Glomerular visceral epithelial cell (primary cell): ENCODE measurements at regions not wholly inside any gene's neighbourhood (a gene's known extent, or its start where the extent isn't known, plus 50 kb on each side); places are given as distances from the start of the nearest gene placed in this dataset.
"Not testable (repeated sequence)": the region's sequence is repeated elsewhere in the genome, so short reads cannot be mapped to it uniquely, and the experiment has no call there.

ENCODE experiments used
- DNase-seq: peaks from one replicate; pipeline ENCODE4 v3.0.0-alpha.2; 2016; ENCODE audit errors: extremely low spot score

DNA sequence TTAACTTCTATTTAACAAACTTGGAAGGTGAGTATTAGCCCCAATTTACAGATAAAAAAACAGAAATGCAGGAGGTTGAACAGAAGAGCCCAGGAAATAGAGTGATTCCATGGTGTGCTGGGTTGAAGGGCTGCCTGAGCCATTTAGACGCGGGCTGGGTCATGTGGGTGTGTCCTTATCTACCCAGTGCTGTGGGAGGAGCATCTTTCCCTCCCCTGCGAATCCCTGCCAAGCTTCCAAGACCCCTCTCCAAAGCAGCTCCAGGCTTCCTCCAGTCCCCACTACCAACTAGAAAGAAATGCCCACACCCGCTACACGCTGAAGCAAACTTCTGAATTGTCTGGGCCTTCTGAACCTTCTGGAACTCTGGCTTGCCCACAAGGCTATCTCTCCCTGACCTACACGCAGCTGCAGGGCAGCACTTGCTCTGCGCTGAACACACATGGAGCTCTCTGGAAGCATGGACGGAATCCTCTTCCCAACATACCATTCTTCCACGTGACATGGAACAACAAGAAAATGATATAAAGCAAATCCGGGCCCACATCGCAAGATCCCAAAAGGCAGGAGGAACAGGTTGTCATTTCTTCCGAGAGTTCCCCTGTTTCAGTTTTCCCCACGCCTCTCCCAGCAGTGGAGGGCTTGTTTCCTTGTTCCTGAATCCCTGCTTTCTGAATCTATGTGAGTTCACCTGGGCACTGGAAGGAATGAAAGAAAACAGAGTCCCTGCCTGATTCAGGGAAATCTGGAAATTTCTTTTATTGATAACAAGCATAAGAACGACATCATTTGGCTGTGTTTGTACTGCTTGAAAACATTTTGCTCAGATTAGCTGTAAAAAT is 562.7 kb upstream of the ID2 start:
- DNase-seq, result no peak

DNA sequence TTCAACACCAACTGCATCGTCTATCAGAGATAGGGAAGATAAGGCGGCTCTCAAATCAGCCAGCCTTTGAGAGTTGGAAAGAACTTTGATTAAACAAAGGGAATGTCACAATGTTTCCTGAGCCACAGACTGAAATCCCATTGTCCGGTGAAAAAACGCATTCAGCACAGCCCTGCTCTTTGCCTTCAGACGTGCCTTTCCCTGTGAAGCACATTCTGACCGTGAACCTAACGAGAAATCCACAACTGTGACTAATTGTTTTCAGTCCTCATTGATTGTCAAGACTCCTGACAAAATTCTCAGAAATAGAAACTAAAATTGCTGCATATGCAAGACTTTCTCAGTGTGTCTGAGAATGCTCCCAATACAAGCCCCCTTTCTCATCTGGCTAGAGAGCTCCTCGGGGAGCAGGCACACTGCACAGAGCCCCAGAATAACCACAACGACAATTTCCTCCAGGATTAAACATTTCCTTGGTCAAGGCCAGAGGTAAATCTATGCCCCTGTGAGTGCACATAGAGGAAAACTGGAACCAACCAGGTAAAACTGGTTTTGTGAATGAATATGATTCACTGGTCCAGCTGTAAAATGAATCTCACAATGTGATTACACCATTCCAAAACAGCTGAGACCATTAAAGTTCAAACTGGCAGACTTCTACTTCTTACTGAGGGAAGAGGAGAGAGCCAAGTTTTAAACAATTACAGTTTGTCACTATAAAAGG is 561.9 kb upstream of the ID2 start:
- DNase-seq, result peak; percentile 41

DNA sequence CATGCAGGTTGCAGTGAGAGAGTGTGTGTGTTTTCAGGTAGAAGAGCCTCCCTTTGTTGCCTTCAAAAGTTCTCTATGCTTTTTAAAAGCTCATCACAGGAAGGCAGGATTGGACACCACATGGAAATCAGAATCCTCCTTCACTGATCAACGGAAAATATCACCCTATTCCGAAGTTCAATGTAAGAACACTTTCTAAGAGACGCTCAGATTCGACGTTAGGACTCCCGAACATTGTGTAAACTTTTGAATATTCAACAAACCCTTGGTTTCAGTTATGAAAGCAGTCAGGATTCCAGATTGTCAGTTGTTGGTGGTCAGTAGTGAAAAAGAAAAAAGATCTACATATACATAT is 561.4 kb upstream of the ID2 start:
- no peak for DNase-seq

DNA sequence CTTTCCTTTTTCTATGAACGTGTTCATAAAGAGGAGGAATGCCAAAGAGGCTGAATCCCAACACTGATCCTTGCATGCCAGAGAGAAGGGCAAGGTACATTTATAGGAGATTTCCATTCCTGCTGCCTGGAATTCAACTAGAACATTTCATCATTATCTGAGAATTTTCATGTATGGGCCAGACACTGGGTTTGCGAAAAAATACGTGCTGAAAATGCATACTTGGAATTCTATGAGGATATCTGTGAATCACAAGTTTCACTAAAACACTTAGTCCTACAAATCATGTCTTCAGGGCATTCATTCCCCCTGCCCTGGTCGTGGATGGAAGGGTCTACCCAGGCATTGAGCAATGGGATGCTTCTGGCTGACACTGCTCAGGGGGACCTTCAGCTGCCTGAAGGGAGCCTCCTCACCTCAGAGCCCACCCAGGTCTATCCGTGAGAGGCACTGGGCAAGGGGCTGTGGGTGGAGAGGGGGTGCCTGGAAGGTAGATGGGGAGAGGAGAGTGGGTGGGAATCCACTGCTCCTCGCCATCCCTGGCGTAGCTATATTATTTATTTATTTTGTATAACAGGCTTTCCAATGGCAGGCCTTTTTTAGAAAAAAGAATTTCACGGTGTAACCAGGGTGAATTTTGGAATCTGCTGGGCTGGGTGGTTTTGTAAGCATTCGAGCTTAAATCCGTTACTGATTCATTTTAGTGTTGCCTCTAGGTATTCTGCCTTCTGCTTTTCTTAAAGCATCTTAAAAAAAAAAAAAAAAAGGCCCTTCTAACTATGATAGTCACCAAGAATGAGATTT is 560.6 kb upstream of the ID2 start:
- DNase-seq, result peak; percentile 47

DNA sequence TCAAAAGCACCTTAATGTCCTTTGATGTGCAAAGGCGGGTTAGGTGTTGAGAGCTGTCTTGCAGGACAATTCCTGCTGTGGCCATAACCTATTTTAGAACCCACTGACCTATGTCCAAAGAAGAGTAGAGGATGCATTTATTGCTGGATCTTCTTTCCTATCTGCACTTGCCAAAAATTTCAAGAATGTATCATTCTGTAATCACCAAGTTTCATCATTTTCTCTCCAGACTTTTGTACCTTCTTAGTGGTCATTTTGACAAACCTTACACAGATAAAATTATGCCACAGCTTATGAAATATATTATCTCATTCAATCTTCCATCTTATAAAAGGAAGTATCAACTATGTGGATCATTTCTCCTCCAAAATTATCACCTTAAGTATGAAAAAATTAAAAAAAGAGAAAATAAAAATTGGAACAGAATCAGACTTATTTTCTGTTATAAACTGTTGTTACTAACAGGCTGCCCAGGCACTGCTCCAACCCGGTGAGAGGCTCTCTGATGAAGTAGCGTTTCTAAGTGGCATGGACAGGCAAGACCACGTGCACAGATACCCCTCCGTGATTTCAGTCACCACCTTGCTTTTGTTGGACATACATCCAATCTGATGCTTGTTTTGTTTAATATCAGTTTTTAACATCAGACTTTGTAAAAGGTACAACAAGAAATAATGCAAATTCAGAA is 559.9 kb upstream of the ID2 start:
- peak; percentile 24 for DNase-seq

DNA sequence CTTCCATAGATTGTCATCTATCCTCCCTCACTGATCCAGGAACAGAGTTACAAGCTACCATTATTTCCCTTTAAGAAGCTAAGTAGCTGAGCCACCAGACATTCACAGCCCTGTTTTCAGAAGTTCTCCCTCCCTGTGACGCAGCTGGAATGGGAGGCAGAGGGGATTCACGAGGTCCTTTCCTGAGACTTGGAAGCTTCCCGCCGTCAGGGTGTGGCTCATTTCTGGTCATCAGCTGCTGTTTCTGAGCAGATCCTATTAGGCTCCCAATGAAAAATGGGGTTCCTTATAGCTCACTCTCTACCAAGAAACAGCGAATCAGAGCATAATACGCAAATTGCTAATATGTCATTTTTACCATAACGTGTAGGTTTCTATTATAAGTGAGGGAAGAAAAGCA is 559.3 kb upstream of the ID2 start:
- no peak for DNase-seq

DNA sequence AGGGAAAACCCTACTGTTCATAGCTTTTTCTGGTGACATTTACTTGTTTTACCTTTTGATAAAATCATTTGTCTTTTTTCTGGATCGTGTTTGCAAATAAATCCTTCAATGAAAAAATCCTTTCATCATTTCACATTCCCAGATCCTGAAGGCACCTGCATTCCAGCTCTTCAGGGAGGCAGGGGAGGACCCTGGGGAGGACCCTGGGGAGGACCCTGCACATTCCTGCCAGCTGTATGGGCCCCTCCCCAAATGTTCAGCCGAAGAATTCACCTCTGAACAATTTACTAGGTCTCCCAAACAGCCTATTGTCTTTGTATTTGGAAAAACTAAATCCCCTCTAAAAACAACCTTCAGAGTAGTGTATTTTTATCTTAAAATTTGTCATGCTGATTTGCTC is 558.4 kb upstream of the ID2 start:
- no peak for DNase-seq

DNA sequence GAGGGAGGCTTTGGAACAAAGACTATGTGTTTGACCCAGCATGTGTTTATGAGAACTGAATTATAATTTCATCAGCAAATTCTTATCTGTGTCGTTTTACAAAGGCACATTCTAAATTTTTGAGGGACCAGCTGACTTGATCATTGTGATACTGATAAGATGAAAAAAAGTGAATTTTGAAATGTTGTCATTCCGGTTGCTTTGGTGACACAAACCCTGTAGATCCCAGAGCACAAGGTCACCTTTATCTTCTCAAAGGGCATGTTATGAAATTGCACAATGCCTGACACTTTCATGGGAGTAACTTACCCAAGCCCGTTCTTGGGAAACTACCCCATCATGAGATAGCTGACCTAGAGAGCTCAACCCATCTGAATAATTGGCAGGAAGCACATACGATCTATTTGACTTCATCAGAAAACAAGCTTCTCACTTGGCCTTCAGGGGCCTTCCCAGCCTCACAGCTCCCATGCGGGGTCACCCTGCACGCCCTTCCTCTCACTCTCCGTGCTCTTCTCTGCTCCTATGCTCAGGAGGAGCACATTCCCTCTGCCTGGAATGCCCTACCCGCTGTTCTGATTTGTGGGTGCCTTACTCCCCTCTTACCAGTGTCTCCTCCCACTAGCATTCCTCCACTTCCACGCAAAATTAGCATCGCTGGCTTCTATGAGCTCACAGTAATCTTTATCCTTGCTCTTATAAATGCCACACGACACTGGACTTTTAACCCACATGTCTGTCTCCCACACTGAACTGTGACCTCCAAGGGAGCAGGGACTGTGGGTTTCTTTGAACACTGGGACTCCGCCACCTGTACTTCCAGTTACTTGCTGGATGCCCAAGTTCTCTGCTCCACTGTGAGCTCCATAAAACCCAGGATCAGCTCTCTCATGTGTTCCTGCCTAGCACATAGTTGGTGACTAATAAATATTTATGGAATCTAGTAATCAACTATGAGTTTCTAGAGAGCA is 555.8 kb upstream of the ID2 start:
- no peak for DNase-seq

DNA sequence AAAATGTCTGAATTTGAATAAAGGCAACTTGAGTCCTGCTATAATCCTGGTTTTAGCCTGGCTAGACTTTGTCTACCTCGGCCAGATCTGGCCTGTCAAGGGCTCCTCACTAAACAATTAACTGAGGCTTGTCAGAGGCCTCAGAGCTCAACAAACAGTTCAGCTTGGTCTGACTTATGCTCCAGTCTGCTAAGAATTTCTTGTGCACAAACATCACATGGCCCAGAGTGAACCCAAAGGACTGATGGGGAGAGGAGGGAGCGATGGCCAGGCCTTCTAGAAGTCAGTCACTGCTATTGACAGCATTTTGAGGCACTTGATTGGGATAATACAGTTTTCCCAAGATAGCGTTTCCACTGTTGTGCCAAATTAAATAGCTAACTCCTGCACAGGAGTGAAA is 555.1 kb upstream of the ID2 start:
- DNase-seq, result no peak

DNA sequence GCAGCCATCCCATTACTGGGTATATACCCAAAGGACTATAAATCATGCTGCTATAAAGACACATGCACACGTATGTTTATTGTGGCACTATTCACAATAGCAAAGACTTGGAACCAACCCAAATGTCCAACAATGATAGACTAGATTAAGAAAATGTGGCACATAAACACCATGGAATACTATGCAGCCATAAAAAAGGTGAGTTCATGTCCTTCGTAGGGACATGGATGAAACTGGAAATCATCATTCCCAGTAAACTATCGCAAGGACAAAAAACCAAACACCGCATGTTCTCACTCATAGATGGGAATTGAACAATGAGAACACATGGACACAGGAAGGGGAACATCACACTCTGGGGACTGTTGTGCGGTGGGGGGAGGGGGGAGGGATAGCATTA is 550.4 kb upstream of the ID2 start:
- not testable (repeated sequence) for DNase-seq

DNA sequence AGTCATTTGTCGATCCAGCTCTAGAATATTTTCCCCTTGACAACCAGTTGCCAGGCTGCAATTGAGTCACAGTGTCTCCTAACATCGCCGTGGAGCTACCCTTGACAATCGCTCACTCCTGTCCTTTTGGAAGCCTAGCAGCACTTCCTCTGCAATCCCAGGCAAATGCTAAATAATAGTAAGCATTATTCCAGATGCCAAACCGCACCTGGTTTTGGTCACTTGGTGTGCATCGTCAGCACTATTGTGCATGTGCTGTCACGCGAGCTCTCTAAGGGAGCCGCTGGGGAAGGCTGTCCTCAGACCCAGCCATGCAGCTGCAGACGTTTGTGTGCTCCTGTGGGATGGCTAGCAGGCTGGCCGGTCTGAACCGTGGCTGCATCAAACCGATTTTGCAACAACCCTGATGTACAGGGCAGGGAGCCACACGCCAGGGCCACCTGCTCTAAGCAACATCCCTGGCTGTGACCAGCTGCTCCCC is 549.5 kb upstream of the ID2 start:
- DNase-seq, result no peak

DNA sequence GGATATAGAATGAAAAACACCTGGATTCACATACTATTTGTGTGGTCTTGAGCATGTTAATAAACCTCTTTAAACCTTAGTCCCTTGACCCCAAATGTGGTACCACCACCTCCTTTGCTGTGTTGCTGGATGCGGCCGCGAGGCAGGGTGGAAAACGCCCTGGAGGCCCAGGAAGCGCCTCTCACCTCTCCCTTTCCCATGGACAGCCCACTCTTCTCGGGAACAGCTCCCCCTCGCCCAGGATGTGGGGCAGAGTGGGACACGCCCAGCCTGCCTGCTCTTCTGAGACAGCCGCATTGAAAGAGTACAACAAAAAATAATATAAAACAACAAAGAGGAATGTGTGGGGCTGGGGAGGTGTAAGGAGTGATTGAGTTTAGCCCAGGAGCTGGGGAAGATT is 549.0 kb upstream of the ID2 start:
- no peak for DNase-seq

DNA sequence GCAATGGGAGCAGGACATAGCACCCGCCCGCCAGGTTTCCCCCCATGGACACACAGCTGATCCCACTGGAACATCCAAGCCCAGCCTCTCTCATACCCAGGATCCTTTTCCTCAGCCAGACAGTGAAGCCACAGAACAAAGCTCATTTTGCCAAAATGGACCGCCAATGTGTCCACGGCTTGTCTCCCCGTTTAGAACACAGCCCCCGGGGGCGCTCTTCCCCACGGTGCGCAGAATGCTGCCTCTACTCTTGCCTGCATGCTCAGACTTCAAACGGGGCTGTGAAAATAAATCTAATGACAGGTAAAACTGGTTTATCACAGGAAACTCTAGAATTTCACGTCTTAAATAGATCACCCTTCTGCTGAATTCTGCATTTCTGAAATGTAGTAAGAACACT is 548.5 kb upstream of the ID2 start:
- DNase-seq, result no peak

DNA sequence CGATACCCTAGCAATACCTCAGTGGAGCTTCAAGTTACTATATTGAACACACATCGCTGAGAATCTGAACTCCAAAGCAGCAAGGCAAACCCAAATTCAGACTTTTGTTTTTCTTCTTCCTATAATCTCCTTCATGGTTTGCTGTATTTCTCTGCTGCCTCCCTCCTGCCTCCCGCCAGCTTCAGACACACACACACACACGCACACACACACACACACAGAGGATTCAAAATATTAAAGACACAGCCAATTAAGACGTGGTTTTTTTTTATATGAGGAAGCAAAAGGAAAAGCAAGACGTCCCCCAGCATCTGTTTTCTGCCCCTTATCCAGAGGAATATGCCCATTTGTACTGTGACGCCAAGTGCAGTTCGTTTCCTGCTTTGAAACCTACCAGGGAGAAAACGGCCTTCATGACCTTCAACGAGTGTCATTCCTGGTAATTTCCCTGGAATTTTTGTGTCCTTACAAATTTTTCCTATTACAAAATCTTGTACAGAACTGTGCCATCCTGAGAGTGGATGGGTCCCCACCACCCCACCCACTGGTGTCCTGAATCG is 547.9 kb upstream of the ID2 start:
- DNase-seq, result no peak

DNA sequence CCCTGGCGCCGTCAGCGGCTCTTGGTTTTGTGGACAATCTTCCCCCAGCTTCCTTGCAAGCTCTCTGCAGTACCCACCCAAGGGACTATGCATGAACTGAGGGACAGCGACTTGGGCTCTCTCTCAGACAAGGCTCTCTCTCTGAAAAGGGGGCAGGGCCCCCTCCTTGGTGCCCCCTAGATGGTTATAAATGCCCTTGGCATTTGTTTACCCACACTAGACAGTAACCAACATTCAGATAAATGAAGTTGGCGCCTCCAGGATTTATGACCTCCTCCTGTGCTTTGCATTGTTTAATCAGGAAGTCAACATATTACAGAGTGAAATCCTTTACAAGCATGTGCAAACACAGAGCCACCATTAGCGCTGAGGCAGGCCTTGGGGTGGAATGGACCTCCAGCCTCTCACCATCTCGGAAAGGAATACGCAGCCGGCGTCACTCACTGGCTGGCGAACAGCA is 547.4 kb upstream of the ID2 start:
- no peak for DNase-seq

DNA sequence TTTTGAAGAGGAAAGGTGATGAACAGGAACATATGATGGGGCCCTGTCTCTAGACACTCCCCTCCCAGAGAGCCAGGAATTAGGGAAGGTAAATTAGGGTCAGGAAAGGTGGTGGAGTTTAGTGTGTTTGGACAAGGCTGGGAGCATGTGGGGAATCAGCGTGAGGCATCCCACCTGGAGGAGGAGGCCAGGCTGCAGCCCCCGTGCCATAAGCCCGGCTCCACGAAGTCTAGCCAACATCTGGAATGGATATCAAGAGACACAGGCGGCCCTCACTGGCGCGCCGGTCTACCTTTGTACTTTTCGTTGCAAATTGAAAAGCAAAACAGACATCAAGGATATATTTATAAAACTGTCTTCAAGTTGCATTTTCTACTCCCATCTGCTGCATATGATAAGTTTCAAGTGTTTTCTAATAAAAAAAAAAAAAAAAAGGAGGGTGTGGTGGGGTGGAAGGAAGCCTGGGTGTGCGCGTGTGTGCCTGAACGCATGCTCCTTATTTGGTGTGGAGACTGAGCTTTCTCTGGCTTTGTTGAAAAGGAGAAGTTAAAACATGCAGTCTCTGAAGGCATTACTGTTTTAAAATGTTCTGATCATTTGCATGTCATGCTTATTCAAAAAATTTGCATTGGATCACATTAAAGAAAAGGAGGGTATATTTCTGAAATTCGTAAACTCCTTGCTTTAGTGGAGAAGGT is 546.7 kb upstream of the ID2 start:
- no peak for DNase-seq

DNA sequence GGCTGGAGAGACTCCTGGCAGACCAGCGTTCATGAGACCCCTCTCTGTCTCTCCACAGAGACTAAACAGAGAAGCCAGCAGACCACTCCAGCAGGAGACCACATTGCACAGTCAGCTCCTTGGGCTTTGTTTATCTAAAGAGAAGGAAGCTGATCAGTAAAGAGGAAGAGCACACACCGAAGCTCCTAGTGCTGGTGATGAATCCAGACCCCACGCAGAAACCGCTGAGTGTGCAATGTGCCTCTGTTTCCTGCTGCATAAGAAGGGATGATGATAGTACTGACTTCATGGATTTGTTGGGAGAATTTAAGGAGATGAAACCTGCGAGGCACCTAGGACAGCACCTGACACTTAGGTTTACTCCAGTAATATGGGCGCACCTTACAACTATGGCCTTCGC is 544.1 kb upstream of the ID2 start:
- DNase-seq, result no peak

DNA sequence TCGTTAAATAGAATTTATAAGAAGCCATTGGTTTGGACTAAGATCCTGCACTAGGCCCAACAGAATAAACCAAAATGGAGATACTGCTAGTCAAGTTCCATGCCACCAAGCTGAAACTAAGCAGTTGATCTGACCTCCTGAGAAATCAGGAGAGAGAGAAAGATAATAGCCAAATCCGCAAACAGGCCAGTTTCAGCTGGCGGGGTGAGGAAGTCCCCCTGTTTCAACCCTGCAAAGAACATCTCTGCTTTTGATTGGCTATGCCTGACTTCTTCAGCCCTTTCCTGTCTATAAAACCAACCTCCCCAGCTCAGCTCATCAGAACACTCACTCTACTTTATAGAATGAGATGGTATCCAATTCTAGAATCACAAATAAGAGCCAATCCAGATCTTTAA is 543.3 kb upstream of the ID2 start:
- DNase-seq, result no peak

DNA sequence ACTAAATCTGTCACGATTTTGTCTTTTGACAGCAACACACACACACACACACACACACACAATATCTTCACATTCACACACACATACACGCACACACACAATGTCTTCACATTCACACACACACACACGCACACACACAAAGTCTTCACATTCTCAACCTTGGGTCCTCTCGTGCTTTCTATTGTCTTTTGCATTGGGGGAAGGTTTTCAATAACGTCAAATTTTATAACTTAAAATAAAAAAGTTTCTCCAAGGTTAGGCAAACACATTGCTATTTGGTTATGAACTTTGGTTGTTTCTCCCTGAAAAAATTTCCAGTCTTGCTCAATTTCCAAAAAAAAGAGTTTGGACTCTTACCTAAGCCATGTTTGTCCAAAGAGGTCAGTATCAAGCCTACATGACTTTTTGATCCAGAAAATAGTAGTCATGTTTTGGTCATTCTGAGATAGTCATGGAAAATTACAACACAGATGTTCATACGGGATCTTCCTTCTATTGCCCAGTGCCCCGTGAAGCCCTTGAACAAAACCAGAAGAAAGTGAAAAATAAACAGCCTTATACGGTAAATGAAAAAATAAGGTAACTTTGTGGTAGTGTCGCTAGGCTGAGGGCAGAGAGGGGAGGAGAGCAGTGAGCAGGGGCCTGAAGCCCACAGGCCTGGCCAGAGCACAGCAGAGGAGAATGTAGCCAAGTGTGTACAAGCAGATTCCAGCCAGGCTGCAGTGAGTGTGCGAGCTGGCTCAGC is 542.8 kb upstream of the ID2 start:
- no peak for DNase-seq
